HG02938 (cell line): ENCODE measurements at regions not wholly inside any gene's neighbourhood (a gene's known extent, or its start where the extent isn't known, plus 50 kb on each side); places are given as distances from the start of the nearest gene placed in this dataset.
"Not testable (repeated sequence)": the region's sequence is repeated elsewhere in the genome, so short reads cannot be mapped to it uniquely, and the experiment has no call there.

ENCODE experiments used
- ATAC-seq: cut with Tn5 transposase; IDR thresholded peaks from one replicate; pipeline ENCODE4 v1.9.1; 2021; ENCODE audit warnings: mild to moderate bottlenecking, moderate library complexity; ENCODE audit not compliant: unreplicated experiment

DNA sequence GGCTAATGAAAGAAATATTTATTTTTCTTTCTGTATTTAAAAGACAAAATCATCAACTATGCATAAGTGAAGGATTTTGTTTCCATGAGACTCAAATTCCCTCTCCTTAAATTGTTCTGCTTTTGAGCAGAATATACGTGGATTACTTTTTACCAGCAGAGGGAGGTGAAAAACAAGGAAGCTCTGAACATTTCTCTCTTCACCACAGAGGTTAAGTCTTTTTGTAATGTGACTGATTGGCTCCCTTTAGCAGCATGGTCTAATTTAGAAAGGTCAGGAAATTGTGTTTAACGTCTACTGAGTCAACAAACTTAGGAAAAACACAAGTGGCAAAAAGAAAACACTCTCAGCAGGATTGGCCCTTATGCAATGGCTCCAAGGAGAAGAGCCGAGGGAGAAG is 55.1 kb upstream of the F9 start:
- ATAC-seq: no peak

DNA sequence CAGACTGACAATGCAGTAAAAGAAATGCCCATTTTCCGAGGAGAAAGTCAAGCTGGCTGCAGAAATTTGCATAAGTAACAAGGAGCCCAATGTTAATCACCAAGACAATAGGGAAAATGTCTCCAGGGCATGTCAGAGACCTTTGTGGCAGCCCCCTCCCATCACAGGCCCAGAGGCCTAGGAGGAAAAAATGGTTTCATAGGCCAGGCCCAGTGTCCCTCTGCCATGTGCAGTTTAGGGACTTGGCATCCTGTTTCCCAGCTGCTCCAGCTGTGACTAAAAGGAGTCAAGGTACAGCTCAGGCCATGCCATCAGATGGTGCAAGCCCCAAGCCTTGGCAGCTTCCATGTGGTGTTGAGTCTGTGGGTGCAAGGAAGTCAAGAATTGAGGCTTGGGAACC is 68.6 kb upstream of the F9 start:
- ATAC-seq: not testable (repeated sequence)

DNA sequence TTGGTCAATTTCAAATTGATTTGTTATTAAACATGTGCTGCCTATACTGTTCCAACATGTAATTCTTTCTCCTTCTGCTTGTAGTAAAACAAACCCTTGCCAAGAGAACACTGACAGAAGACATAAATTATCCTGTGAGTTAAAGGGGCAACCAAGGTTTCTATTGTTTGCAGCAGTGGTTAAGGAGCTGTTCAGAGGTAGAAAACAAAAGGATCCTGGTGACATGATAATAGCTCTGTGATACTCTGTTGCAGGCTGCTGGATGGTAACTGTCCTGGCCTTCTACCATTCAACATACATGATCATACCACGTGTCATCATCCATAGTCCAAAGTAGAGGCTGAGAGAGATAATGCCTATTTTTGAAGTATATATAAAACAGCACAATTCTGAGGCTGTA is 75.8 kb upstream of the F9 start:
- no peak for ATAC-seq

DNA sequence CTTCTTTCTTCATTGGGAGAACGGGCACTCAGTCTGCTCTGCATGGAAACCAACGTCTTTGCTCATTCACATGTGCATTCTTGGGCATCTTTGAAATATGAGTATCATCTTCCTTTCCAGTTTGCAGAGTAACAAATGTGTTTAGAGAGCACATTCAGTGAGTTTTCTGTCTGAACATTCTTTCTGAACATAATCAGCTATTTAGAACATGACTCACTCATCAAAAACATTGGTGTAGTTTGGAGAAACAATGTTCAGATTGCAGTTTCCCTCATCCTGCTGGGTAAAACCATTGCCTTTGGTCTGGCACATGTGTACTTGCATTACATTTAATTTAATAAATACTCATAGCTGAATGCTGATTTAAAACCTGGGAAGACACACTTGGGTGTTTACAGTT is 81.5 kb upstream of the F9 start:
- ATAC-seq: no peak

DNA sequence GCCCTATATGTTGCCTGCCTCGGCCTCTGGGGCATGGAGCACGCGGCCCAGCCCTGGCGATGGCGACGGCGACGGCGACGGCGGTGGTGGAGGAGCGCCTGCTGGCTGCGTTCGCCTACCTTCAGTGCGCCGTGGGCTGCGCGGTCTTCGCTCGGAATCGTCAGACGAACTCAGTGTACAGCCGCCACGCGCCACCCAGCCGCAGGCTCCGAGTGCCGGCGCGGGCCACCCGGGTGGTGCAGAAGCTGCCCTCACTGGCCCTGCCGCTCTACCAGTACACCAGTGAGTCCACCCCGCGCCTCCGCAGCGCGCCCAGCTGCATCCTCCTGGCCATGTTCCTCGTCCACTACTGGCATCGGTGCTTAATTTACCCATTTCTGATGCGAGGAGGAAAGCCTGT is 83.7 kb upstream of the F9 start:
- no peak for ATAC-seq

DNA sequence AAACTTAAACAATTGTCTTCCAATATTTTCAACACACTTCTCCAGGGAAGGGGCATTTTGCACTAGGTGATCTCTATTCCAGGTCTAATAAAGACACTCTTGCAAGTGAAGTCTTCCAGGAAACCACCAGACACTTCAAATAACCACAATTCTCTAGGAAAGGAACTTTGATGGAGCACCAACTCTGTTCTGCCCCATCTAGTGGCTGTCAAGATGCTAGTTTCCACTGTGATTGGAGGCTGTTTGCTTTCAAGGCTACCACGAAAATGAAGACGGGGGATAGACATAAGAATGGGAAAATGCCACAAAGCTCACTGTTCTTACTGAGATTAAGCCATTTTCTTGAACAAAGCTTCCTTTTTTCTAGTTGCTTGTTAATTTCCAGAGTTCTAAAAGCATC is 100.6 kb upstream of the F9 start:
- no peak for ATAC-seq

DNA sequence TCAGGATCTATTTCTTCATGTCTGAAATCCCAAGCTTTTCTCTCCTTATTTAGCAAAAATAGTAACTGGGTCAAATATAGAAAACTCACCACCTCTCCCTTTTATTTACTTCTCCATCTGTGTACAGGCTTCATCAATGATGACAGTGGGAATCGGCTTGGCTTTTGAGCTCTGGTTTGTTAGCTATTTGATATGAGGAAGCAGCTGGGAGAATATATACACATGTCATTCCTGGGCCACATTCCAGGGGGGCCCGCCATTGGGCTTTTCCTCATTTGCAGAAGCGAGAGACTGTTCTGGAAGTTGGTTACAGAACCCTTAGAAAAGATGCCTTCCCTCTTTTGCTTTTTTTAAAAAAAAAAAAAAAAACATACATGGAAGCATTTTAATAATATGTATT is 107.4 kb upstream of the F9 start:
- ATAC-seq: no peak

DNA sequence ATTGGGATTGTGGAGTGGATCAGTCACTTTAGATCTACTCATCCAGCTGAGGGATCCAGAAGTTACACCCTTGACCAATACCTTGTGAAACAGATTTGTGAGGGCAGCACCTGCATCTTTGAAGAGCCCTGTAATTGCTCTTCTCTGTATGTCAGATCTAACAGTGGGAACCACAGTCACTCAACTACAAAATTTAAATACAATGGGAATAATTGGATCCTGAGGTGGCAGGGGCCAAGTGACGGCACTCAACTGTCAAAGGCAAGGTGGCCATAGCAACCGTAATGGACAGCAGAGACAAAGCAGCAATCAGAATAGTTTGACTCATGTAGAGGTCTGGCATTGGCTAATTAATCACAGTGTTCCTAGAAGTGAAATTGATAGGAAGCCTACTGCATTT is 132.3 kb upstream of the F9 start:
- ATAC-seq: not testable (repeated sequence)

DNA sequence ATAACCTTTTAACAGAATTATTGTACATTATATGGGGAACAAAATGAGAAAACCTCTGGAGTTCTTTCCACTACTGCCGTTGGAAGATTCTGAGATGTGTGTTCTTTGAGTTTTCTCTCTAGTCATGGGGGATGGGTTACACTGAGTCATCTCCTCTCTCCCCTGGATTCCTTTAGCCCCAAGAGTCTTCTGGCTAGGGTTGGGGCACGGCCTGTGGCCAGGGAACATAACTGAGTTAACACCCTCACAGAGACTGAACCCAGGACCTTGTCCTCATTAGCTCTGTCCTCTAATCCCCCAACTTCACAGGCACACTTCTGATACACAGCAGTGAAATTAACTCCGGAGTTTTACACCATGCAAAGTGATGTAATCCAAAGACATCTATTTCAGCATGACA is 142.3 kb upstream of the F9 start:
- ATAC-seq: no peak

DNA sequence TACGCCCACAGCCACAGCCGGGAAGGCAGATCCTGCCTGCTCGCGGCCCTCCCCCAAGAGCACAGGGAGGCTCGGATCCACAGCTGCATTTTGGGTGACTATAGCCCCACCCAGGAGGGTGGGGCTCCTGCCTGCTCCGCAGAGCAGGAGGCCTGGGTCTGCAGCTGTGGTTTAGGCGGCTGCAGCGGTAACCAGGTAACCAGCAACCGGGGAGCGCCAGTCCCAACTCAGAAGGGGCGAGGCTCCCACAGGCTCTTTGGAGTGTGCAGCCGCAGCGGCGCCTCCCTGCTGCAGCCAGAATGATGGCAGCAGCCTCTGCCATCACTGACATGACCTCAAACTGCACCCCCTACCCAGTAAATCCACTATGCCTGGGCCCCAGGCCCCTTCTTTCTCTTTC is 148.0 kb upstream of the F9 start:
- ATAC-seq: no peak

DNA sequence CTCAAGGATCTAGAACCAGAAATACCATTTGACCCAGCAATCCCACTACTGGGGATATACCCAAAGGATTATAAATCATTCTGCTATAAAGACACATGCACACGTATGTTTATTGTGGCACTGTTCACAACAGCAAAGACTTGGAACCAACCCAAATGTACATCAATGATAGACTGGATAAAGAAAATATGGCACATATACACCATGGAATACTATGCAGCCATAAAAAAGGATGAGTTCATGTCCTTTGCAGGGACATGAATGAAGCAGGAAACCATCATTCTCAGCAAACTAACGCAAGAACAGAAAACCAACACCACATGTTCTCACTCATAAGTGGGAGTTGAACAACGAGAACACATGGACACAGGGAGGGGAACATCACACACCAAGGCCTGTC is 154.0 kb upstream of the F9 start:
- ATAC-seq: not testable (repeated sequence)

DNA sequence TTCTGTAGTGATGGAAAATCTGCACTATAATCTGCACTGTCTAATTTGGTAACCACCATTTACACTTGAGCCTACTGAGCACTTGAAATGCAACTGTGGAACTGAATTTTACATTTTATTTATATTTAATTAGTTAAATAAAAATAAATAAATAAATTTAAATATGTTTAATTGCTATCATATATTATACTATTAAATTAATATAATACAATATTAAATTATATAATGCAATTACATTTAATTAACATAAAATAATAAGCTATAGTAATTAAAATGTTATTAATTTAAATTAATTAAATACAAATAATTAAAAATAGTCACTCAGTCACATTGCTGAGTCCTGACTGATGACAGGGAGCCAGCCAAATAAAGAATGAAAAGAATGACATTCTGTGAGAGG is 170.2 kb upstream of the F9 start:
- no peak for ATAC-seq

DNA sequence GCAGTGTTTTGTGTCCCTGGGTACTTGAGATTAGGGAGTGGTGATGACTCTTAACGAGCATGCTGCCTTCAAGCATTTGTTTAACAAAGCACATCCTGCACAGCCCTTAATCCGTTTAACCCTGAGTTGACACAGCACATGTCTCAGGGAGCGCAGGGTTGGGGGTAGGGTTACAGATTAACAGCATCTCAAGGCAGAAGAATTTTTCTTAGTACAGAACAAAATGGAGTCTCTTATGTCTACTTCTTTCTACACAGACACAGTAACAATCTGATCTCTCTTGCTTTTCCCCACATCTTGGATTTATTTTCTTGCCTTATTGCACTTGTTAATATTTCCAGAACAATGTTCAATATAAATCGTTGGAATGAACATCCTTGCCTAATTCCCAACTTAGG is 187.9 kb upstream of the F9 start:
- ATAC-seq: not testable (repeated sequence)

DNA sequence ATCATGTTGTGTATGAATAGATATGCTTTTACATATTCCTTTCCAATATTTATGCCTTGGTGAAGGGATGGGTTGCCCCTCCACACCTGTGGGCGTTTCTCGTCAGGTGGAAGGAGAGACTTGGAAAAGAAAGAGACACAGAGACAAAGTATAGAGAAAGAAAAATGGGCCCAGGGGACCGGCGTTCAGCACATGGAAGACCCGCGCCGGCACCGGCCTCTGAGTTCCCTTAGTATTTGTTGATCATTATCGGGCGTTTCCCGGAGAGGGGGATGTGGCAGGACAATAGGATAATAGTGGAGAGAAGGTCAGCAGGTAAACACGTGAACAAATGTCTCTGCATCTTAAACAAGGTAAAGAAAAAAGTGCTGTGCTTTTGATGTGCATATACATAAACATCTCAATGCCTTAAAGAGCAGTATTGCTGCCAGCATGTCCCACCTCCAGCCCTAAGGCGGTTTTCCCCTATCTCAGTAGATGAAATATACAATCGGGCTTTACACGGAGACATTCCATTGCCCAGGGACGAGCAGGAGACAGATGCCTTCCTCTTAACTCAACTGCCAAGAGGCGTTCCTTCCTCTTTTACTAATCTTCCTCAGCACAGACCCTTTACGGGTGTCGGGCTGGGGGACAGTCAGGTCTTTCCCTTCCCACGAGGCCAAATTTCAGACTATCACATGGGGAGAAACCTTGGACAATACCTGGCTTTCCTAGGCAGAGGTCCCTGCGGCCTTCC is 188.5 kb upstream of the F9 start:
- ATAC-seq: not testable (repeated sequence)

DNA sequence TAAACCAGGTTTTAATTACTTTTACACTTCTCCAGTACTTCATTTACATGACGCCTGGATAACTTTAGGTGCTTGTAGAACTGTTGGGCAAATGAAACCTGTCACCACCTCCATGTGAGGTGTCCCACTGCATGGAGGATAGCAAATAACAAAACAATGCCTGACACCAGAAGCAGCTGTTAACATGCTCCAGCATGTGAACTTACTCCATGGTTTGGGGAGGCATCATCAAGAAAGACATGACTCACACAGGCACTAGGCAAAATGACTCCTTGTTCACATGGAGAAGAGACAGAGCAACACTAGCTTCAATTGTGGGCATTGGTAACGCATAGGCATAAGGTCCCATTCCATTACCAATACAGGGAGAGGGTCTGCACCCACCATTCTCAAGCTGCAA is 198.1 kb upstream of the F9 start:
- no peak for ATAC-seq

DNA sequence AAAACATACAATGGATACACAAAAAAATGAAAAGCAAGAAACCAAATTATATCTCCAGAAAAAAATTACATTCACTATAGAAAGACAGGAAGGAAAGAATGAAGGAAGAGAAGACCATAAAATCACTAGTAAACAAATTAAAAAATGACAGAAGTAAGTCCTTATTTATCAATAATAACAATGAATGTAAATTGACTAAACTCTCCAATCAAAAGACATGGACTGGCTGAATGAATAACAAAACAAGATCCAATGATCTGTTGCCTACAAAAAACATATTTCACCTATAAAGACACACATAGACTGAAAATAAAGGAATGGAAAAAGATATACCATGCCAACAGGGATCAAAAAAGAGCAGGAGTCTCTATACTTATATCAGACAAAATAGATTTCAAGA is 203.2 kb upstream of the F9 start:
- no peak for ATAC-seq

DNA sequence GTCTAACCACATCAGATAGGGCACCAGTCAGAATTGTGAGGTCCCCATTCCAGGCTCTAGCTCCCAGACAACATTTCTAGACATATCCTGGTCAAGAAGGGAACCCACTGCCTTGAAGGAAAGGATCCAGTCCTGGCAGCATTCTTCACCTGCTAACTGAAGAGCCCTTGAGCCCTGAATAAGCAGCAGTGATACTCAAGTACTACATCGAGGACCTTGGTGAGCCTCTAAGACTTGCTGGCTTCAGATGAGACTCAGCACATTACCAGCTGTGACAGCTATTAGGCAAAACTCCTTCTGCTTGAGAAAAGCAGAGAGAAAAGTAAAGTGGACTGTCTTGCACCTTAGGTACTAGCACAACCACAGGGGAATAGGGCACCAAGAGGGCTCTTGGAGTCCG is 205.8 kb upstream of the F9 start:
- ATAC-seq: no peak

DNA sequence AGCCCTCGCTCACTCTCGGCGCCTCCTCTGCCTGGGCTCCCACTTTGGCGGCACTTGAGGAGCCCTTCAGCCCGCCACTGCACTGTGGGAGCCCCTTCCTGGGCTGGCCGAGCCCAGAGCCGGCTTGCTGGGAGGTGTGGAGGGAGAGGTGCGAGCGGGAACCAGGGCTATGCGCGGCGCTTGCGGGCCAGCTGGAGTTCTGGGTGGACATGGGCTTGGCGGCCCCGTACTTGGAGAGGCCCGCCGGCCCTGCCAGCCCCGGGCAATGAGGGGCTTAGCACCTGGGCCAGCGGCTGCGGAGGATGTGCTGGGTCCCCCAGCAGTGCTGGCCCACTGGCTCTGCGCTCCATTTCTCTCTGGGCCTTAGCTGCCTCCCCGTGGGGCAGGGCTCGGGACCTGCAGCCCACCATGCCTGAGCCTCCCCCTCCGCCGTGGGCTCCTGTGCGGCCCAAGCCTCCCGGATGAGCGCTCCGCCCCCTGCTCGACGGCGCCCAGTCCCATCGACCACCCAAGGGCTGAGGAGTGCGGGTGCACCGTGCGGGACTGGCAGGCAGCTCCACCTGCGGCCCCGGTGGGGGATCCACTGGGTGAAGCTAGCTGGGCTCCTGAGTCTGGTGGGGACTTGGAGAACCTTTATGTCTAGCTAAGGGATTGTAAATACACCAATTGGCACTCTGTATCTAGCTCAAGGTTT is 209.7 kb upstream of the F9 start:
- not testable (repeated sequence) for ATAC-seq

DNA sequence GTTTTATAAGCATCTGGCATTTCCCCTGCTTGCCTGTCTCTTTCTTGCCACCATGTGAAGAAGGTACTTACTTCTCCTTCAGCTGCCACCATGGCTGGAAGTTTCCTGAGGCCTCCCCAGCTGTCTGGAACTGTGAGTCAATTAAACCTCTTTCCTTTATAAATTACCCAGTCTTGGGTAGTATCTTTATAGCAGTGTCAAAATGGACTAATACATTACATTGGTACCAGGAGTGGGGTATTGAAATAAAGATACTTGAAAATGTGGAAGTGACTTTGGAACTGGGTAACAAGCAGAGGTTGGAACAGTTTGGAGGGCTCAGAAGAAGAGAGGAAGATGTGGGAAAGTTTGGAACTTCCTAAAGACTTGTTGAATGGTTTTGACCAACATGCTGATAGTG is 223.9 kb upstream of the F9 start:
- ATAC-seq: not testable (repeated sequence)

DNA sequence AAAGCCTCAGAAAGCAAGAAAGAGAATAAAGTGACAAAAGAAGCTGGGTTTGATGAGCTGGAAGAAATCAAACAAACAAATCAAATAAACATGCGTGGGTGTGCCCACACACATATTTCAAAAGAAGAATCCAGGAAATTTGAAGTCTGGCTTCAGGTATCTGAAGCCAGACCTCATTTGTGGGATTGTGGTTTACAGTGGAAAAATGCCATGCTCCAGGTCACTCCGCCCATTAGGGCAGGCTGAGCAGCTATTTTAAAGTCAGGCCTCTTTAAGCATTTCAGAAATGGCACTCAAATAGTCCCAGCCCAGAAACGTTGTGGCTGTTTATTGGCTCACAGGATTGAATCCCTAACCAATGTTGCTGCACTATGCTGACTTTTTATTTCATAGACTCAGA is 226.1 kb upstream of the F9 start:
- ATAC-seq: no peak

DNA sequence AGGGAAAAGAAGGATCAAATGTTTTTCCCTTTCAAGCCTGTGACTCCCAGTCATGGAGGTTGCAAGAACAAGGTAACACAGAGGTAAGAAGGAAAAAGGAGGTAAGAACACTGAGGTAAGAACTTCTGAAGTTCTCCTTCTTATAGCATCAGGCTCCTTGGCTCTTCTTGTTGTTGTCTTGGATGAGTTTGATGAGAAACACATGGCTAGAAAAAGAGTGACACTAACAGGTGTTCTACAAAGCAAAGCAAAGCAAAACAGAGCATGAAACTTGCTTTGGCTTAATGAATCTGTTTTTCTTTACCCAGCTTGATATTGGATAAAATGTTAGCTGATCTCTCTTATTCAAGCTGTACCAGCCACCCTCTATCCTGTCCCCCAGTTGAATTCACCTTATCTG is 231.2 kb upstream of the F9 start:
- no peak for ATAC-seq

DNA sequence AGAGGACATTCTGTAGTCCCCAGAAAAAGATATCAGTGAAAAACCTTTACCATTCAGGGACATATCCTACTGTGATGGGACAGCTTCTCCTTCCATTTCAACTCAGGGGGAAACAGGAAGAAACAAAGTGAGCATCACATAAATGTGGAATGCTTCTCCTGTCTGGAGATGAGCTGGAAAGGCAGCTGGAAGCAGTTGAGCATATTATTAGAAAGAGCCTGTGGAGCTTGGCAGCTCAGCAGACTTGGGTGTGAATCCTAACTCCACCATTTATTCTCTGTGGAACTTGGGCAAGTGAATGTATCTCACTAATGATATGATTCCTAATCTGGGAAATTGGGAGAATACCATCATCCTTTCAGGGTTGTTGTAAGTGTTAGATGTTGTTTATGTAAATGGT is 232.1 kb upstream of the F9 start:
- ATAC-seq: no peak

DNA sequence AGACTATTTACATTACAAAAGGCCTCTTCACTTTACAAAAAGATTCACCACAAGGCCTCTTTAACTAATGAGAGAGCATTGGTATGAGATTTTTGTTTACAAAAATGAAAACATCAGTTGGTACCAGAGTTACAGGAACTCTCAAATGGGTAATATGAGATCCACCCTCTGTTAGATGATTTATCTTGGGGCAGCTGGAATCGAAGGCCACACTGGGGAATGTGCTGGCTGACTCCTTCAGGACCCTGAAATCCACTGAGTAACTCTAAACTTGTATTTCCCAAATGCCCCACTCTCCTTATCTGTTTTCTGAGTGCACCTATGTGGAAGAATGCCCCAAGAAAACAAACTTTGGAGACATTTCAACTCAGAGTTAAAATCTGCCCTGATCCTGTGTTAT is 232.9 kb upstream of the F9 start:
- ATAC-seq: no peak
